Right renal pelvis (tissue), 4 donors: ENCODE measurements at regions not wholly inside any gene's neighbourhood (a gene's known extent, or its start where the extent isn't known, plus 50 kb on each side); places are given as distances from the start of the nearest gene placed in this dataset.

Experiments used
- DNase-seq, 4 donors: peaks; one replicate each; pipeline ENCODE4 v3.0.0-alpha.2; 2013; ENCODE audit warnings: low read depth in 4 of 4, low spot score in 3 of 4, missing footprints in 1 of 4

GRCh38 chr15:38671675-38672254, 107.2 kb upstream of the RASGRP1 start:
- no peak for DNase-seq

GRCh38 chr15:38672273-38672672, 107.7 kb upstream of the RASGRP1 start:
- DNase-seq: no peak

- DNase-seq: no peak
Observed at GRCh38 chr15:38672814-38673670, 108.4 kb upstream of the RASGRP1 start.

GRCh38 chr15:38674448-38674847, 109.8 kb upstream of the RASGRP1 start:
- no peak for DNase-seq

GRCh38 chr15:38678281-38678680, 113.7 kb upstream of the RASGRP1 start:
- no peak for DNase-seq

- no peak for DNase-seq
Observed at GRCh38 chr15:38680775-38681174, 116.2 kb upstream of the RASGRP1 start.

GRCh38 chr15:38682363-38682762, 117.7 kb upstream of the RASGRP1 start:
- DNase-seq: no peak

- no peak for DNase-seq
Observed at GRCh38 chr15:38682861-38683260, 118.2 kb upstream of the RASGRP1 start.

GRCh38 chr15:38683382-38684242, 119.0 kb upstream of the RASGRP1 start:
- peak in 1 of 4 donors; percentile 32 for DNase-seq

GRCh38 chr15:38684440-38685010, 119.9 kb upstream of the RASGRP1 start:
- no peak for DNase-seq

GRCh38 chr15:38685686-38686339, 121.2 kb upstream of the RASGRP1 start:
- no peak for DNase-seq

- DNase-seq: no peak
Observed at GRCh38 chr15:38687340-38687739, 122.7 kb upstream of the RASGRP1 start.

GRCh38 chr15:38687775-38688495, 123.3 kb upstream of the RASGRP1 start:
- no peak for DNase-seq

GRCh38 chr15:38688761-38689160, 124.1 kb upstream of the RASGRP1 start:
- DNase-seq: no peak

- DNase-seq: no peak
Observed at GRCh38 chr15:38689522-38689921, 124.9 kb upstream of the RASGRP1 start.

GRCh38 chr15:38690216-38690615, 125.6 kb upstream of the RASGRP1 start:
- no peak for DNase-seq

- peak; percentile 65 to 74 (median 70) for DNase-seq
Observed at GRCh38 chr15:38690719-38691332, 126.2 kb upstream of the RASGRP1 start.

- no peak for DNase-seq
Observed at GRCh38 chr15:38691377-38691776, 126.8 kb upstream of the RASGRP1 start.
